ENCODE measurements at regions not wholly inside any gene's neighbourhood (a gene's known extent, or its start where the extent isn't known, plus 50 kb on each side); places are given as distances from the start of the nearest gene placed in this dataset.
"Not testable (repeated sequence)": the region's sequence is repeated elsewhere in the genome, so short reads cannot be mapped to it uniquely, and the experiment has no call there.

DNA sequence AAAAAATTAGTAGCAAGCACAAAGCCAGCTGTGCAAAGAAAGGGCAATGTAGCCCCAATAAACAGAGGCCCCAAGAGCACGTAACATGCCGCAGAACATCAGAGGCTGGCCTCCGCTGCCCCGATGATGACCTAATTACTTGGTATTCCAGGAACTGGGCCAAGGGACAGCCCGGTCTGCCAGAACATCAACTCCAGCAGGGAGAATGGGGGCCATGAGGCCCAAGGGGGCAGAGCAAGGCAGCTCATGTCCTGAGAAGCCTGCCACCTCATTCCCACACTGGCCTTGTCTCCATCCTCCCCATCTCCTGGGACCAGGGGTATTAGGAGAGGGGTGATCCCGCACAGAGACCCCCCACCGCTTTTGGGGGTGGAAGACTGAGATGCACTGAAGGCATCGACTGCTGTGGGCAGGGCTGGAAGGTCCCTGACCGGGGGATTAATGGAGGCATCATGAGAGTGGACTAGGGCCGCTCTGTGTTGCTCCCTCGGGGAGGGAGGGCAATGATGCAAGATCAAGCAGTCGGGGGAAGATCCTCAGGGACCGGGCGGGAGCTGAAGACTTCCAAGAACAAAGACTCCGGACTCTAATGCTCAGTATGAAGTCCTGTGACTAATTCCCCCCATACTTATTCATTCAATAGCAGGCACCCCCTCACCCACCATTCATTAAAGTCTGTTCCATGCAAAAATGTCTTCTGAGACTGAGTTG lies 192.3 kb downstream of the BCL2L11 start:
- H3K9ac ChIP-seq (ENCODE audit: low read depth, low read length); H3K9me3 ChIP-seq (ENCODE audit: control insufficient read depth, insufficient read depth, low read length); H3K4me1 ChIP-seq (ENCODE audit: insufficient read depth, low read length); H3K36me3 ChIP-seq (ENCODE audit: insufficient read depth, low read length): not testable (repeated sequence)

DNA sequence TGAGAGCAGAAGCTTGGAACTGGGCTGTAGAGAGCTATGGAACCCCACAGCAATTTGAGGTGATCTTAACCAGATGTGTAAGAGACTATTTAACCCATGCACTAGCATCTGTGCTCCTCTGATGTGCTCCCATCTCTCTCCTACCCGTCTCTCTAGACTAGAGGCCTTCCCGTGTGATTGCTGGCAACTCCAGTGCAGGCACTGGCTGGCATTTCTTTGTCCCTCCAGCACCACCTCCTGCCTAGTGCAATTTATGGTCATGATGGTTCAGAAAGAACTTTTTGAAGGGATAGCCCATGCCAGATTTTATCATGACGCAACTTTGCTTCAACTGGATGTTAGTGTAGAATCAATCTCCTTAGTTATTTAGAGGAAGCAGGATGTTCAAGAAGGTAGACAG lies 193.0 kb downstream of the BCL2L11 start:
- not testable (repeated sequence) for H3K4me1 ChIP-seq (ENCODE audit: insufficient read depth, low read length); H3K9ac ChIP-seq (ENCODE audit: low read depth, low read length)

GRCh38 chr2:111315188-111315917 lies 194.6 kb downstream of the BCL2L11 start:
- not testable (repeated sequence) for H3K4me1 ChIP-seq (ENCODE audit: insufficient read depth, low read length); H3K36me3 ChIP-seq (ENCODE audit: insufficient read depth, low read length); H3K9ac ChIP-seq (ENCODE audit: low read depth, low read length); H3K9me3 ChIP-seq (ENCODE audit: control insufficient read depth, insufficient read depth, low read length)

More for the DNA sequence above, 193.0 kb downstream of the BCL2L11 start:
- not testable (repeated sequence) for H3K36me3 ChIP-seq (ENCODE audit: insufficient read depth, low read length); H3K9me3 ChIP-seq (ENCODE audit: control insufficient read depth, insufficient read depth, low read length)

DNA sequence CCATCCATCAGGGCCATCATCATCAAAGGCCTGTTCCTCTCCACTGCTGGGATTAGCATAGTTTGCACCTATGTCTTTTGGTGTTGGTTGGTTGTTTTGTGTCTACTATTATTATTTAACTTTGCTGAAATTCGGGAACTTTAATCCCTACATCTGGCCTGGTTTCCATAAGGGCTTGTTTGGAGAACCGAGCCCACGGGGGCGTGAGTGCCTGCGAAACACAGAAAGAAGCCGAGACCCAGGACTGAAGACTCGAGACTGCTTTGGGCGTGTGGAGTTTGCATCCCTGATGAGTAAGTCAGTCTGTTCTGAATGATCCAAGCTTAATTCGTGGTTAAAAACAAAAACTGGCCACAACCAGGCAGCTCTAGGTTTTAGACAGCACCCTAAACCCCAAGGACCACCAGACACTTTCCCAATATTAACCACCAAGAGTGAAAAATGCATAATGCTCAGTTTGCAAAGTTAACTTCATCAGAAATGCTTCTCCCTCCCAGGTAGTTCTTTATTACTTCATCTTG lies 195.6 kb downstream of the BCL2L11 start:
- H3K4me1 ChIP-seq (ENCODE audit: insufficient read depth, low read length); H3K9me3 ChIP-seq (ENCODE audit: control insufficient read depth, insufficient read depth, low read length); H3K36me3 ChIP-seq (ENCODE audit: insufficient read depth, low read length); H3K9ac ChIP-seq (ENCODE audit: low read depth, low read length): not testable (repeated sequence)

GRCh38 chr2:111316881-111317549 lies 196.3 kb downstream of the BCL2L11 start:
- H3K4me1 ChIP-seq (ENCODE audit: insufficient read depth, low read length); H3K36me3 ChIP-seq (ENCODE audit: insufficient read depth, low read length); H3K9ac ChIP-seq (ENCODE audit: low read depth, low read length); H3K9me3 ChIP-seq (ENCODE audit: control insufficient read depth, insufficient read depth, low read length): not testable (repeated sequence)

DNA sequence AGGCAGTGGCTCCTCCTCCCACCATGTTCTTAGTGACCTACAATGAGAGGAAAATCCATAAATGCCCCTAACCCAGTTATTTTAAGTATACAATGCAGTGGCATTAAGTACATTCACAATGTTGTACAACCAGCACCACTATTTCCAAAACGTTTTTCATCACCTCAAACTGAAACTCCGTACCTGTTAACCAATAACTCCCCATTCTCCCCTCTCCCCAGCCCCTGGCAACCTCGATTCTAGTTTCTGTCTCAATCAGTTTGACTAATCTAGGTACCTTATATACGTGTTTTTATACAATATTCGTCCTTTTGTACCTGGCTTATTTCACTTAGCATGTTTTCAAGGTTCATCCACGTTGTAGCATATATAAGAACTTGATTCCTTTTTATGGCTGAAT lies 198.8 kb downstream of the BCL2L11 start:
- H3K9me3 ChIP-seq (ENCODE audit: control insufficient read depth, insufficient read depth, low read length); H3K4me1 ChIP-seq (ENCODE audit: insufficient read depth, low read length); H3K36me3 ChIP-seq (ENCODE audit: insufficient read depth, low read length); H3K9ac ChIP-seq (ENCODE audit: low read depth, low read length): not testable (repeated sequence)

GRCh38 chr2:111320264-111320663 lies 199.6 kb downstream of the BCL2L11 start:
- not testable (repeated sequence) for H3K4me1 ChIP-seq (ENCODE audit: insufficient read depth, low read length); H3K9ac ChIP-seq (ENCODE audit: low read depth, low read length); H3K9me3 ChIP-seq (ENCODE audit: control insufficient read depth, insufficient read depth, low read length); H3K36me3 ChIP-seq (ENCODE audit: insufficient read depth, low read length)

GRCh38 chr2:111320965-111321364 lies 200.3 kb downstream of the BCL2L11 start:
- not testable (repeated sequence) for H3K4me1 ChIP-seq (ENCODE audit: insufficient read depth, low read length); H3K9me3 ChIP-seq (ENCODE audit: control insufficient read depth, insufficient read depth, low read length); H3K36me3 ChIP-seq (ENCODE audit: insufficient read depth, low read length)

GRCh38 chr2:111323384-111323783 lies 202.7 kb downstream of the BCL2L11 start:
- not testable (repeated sequence) for H3K9me3 ChIP-seq (ENCODE audit: control insufficient read depth, insufficient read depth, low read length); H3K4me1 ChIP-seq (ENCODE audit: insufficient read depth, low read length); H3K9ac ChIP-seq (ENCODE audit: low read depth, low read length); H3K36me3 ChIP-seq (ENCODE audit: insufficient read depth, low read length)

More at GRCh38 chr2:111320965-111321364, 200.3 kb downstream of the BCL2L11 start:
- H3K9ac ChIP-seq (ENCODE audit: low read depth, low read length), result not testable (repeated sequence)

DNA sequence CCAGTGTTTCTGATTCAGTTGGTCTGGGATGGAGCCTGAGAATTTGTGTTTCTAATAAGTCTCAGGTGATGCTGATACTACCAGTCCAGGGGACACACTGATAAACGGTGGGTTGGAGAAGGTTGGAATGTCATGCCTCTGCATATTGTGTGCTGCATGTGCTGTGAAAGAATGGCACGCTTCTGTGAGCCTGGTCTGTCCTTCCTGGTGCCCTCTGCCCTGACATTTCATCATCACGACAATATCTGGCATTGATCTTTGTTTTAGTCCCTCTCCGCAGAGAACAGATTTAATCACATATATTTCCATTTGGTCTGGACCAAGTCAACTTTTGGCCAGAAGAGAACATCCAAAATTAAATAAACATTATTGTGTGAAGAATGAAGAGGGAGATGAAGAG lies 207.0 kb downstream of the BCL2L11 start:
- H3K4me1 ChIP-seq (ENCODE audit: insufficient read depth, low read length); H3K36me3 ChIP-seq (ENCODE audit: insufficient read depth, low read length); H3K9ac ChIP-seq (ENCODE audit: low read depth, low read length); H3K9me3 ChIP-seq (ENCODE audit: control insufficient read depth, insufficient read depth, low read length): not testable (repeated sequence)

DNA sequence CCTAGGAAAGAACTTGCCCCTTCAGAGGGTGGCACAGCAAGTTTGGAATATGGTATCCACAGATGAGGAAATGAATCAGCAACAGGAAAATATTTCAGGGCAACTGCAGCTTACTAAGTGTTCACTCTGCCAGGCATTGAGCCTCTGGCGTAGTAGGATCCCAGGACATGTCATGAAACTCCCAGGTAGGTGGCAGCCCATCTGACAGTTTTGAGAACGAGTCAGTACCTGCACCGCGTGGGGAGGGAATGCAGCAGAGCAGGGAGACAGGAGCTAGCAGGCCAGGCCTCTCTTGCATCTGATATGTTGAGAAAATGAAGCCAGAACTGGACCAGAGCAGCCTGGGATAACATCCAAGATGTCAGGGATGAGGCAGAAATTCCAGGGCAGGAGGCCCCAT lies 208.6 kb downstream of the BCL2L11 start:
- not testable (repeated sequence) for H3K9ac ChIP-seq (ENCODE audit: low read depth, low read length); H3K4me1 ChIP-seq (ENCODE audit: insufficient read depth, low read length); H3K36me3 ChIP-seq (ENCODE audit: insufficient read depth, low read length); H3K9me3 ChIP-seq (ENCODE audit: control insufficient read depth, insufficient read depth, low read length)

DNA sequence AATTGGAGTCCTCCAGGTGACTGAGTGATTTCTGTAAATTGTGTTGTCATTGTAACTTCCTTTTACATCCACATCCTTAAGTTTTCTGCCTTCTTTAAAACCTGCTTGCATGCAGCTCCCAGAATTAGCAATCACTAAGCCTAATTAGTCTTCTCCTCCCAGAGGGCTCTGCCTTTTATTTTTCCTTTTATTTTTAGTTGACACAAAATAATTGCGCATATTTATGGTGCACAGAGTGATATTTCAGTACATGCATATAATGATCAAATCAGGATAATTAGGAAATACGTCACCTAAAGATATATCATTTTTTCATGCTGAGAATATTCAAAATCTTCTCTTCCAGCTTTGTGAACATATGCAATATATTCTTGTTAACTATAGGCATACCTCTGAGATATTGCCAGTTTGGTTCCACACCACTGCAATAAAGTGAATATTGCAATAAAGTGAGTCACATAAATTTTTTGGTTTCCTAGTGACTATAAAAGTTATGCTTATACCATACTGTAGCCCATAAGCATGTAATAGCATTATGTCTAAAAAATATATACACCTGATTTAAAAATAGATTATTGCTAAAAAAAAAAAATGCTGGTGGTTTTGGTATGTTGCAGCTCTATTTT lies 210.5 kb downstream of the BCL2L11 start:
- H3K9me3 ChIP-seq (ENCODE audit: control insufficient read depth, insufficient read depth, low read length); H3K9ac ChIP-seq (ENCODE audit: low read depth, low read length); H3K36me3 ChIP-seq (ENCODE audit: insufficient read depth, low read length); H3K4me1 ChIP-seq (ENCODE audit: insufficient read depth, low read length): not testable (repeated sequence)

DNA sequence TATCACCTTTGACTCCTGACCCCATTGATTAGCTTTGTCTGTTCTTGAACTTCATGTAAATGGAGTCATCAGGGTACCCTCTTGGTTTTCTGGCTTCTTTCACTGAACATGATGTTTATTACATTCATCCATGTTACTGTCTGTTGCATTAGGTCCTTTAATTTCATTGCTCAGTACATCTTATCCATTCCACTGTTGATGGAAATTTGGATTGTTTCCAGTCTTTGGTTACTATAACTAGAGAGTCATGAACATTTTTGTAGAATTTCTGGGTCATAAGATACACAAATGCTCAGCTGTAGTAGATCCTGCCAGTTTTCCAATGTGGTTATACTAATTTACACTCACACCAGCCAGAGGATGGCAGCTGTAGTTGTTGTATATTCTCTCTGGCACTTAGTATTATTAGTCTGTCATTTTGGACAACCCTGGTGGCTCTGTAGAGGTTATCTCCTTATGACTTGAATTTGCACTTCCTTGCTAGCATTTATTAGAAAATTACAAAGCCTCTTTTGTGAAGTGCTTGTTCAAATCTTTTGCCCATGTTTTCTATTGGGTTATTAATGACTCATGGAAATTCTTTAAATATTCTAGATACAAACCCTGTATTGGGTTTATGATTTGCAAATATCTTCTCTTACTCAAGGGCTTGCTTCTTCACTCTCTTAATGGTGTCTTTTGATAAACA lies 214.7 kb downstream of the BCL2L11 start:
- not testable (repeated sequence) for H3K4me1 ChIP-seq (ENCODE audit: insufficient read depth, low read length); H3K36me3 ChIP-seq (ENCODE audit: insufficient read depth, low read length); H3K9ac ChIP-seq (ENCODE audit: low read depth, low read length); H3K9me3 ChIP-seq (ENCODE audit: control insufficient read depth, insufficient read depth, low read length)

GRCh38 chr2:111338474-111338873 lies 217.8 kb downstream of the BCL2L11 start:
- H3K9ac ChIP-seq (ENCODE audit: low read depth, low read length); H3K36me3 ChIP-seq (ENCODE audit: insufficient read depth, low read length); H3K9me3 ChIP-seq (ENCODE audit: control insufficient read depth, insufficient read depth, low read length); H3K4me1 ChIP-seq (ENCODE audit: insufficient read depth, low read length): not testable (repeated sequence)

All from ES-I3 (cell line).